K562 (cell line): ENCODE measurements at regions not wholly inside any gene's neighbourhood (a gene's known extent, or its start where the extent isn't known, plus 50 kb on each side); places are given as distances from the start of the nearest gene placed in this dataset.

Experiments
- ATAC-seq: fragments of 200-7000 bp; cut with Tn5 transposase; 3 replicates; pipeline ENCODE4 v1.9.1; 2020; ENCODE audit warnings: moderate library complexity
- BruUV-seq: library from RNA; stranded (reverse); fragments of 400-500 nt; replicated peaks from 2 replicates; lab custom pipeline; 2021; lab: Mats Ljungman, UMichigan
- CTCF ChIA-PET: fragments of 300-600 bp; formaldehyde crosslinking; extraction: SDS; loops from one replicate; lab custom pipeline; 2021; ENCODE audit warnings: low intra/inter-chr PET ratio; lab: Yijun Ruan, JAX
- POLR2A ChIA-PET: fragments of 300-600, 350-650 bp; sonication (Branson Sonifier 250); formaldehyde crosslinking; extraction: SDS; loops from one replicate; lab custom pipeline; 2021; ENCODE audit warnings: antibody characterized with exemption, inconsistent platforms; lab: Yijun Ruan, JAX
- DNase-seq, 4 experiments: peaks; one replicate each; pipeline versions ENCODE4 v3.0.0 to v3.0.0-alpha.2; 2011 to 2018; ENCODE audit warnings: low spot score in 3 of 4, mixed read lengths in 3 of 4; ENCODE audit errors: extremely low read depth in 1 of 4
- FAIRE-seq: peaks from 2 replicates; lab custom pipeline; 2011; peaks lifted over from hg19 to GRCh38; lab: Jason Lieb, UNC
- H2AFZ ChIP-seq: 2 replicates; pipeline ENCODE4 v1.6.0; 2011; ENCODE audit warnings: low read depth, low read length, control low read depth, inconsistent platforms
- H3K27ac ChIP-seq: fragments of 200-600 bp; 3 replicates; pipeline ENCODE4 v1.8.0; 2011; ENCODE audit warnings: low read depth, mild to moderate bottlenecking, control low read depth, inconsistent platforms, low read length, moderate library complexity, mixed read lengths; ENCODE audit errors: extremely low read depth
- H3K27me3 ChIP-seq, 2 experiments: fragments of 300-600 bp in 1 of 2; 2 replicates in 1 of 2; 3 replicates in 1 of 2; pipeline versions ENCODE4 v1.6.0 to v1.8.0; 2011; ENCODE audit warnings: inconsistent platforms in 2 of 2, low read length in 2 of 2, mild to moderate bottlenecking in 1 of 2, mixed read lengths in 1 of 2, moderate library complexity in 1 of 2; ENCODE audit not compliant: control insufficient read depth in 2 of 2, insufficient read depth in 2 of 2
- H3K36me3 ChIP-seq: fragments of 300-600 bp; 3 replicates; pipeline ENCODE4 v1.8.0; 2011; ENCODE audit warnings: mild to moderate bottlenecking, low read length, inconsistent platforms; ENCODE audit not compliant: control insufficient read depth, insufficient read depth
- H3K4me1 ChIP-seq, 2 experiments: fragments of 200-600 bp in 1 of 2; replicated peaks in 1 of 2; 2 replicates in 1 of 2; 3 replicates in 1 of 2; pipeline versions ENCODE4 v1.5.1 to v1.8.0; 2011; ENCODE audit warnings: inconsistent platforms in 2 of 2, low read length in 2 of 2, mild to moderate bottlenecking in 1 of 2, mixed read lengths in 1 of 2, moderate library complexity in 1 of 2; ENCODE audit not compliant: control insufficient read depth in 2 of 2, insufficient read depth in 2 of 2
- H3K4me2 ChIP-seq: 2 replicates; pipeline ENCODE4 v1.6.1; 2011; ENCODE audit warnings: low read length, control low read depth, inconsistent platforms, mixed read lengths; ENCODE audit not compliant: insufficient read depth
- H3K4me3 ChIP-seq: fragments of 200-600 bp; sonication (generic), shearing (Covaris generic); 2 replicates; pipeline ENCODE4 v1.5.1; 2016; ENCODE audit warnings: control low read depth, inconsistent platforms
- H3K79me2 ChIP-seq: fragments of 200-600 bp; 3 replicates; pipeline ENCODE4 v1.8.0; 2011; ENCODE audit warnings: low read length, inconsistent platforms; ENCODE audit not compliant: control insufficient read depth, insufficient read depth
- H3K9ac ChIP-seq, 2 experiments: 2 replicates each; pipeline versions ENCODE4 v1.6.0 to v1.6.1; 2011; ENCODE audit warnings: low read depth in 2 of 2, low read length in 2 of 2, control low read depth in 1 of 2, inconsistent platforms in 1 of 2, mild to moderate bottlenecking in 1 of 2, mixed read lengths in 1 of 2; ENCODE audit not compliant: insufficient read depth in 1 of 2
- H3K9me1 ChIP-seq: one replicate; pipeline ENCODE4 v1.6.0; 2011; ENCODE audit warnings: inconsistent platforms, mild to moderate bottlenecking, low read length, moderate library complexity; ENCODE audit not compliant: control insufficient read depth, insufficient read depth
- H3K9me3 ChIP-seq: replicated peaks from 2 replicates; pipeline ENCODE4 v1.5.1; 2011; ENCODE audit warnings: low read depth, low read length, inconsistent platforms; ENCODE audit not compliant: control insufficient read depth, insufficient read depth
- H4K20me1 ChIP-seq: replicated peaks from 2 replicates; pipeline ENCODE4 v1.6.1; 2011; ENCODE audit warnings: low read length, inconsistent platforms, mixed read lengths; ENCODE audit not compliant: control insufficient read depth, insufficient read depth
- CAMTA2 ChIP-seq: fragments of 250-450 bp; sonication (Bioruptor Pico); conservative IDR thresholded peaks from 2 replicates; pipeline ENCODE4 v1.5.1; 2022
- GTF2F1 ChIP-seq: IDR thresholded peaks from 2 replicates; pipeline ENCODE4 v1.6.1; 2011; ENCODE audit warnings: low read depth, low read length, improper control_type of control experiment
- PYGO2 ChIP-seq: fragments of 450-650 bp; IDR thresholded peaks from 2 replicates; pipeline ENCODE4 v1.6.1; 2016; ENCODE audit warnings: mild to moderate bottlenecking, missing genetic modification characterization, moderate library complexity, missing compliant biosample characterization
- RAD21 ChIP-seq, 2 experiments: fragments of 250-450 bp in 1 of 2; fragments of 450-650 bp in 1 of 2; sonication (Bioruptor Pico) in 1 of 2; formaldehyde crosslinking in 1 of 2; IDR thresholded peaks in 1 of 2; conservative IDR thresholded peaks in 1 of 2; 2 replicates each; pipeline versions ENCODE4 v1.4.0 to v1.8.0; 2020 to 2022; ENCODE audit warnings: mild to moderate bottlenecking in 2 of 2, moderate library complexity in 1 of 2
- ZFP30 ChIP-seq: fragments of 250-450 bp; sonication (Bioruptor Pico); IDR thresholded peaks from 2 replicates; pipeline ENCODE4 v1.8.0; 2022; ENCODE audit warnings: moderate library complexity, mild to moderate bottlenecking, inconsistent platforms, borderline replicate concordance
- whole genome bisulfite sequencing: fragments of 100-300 bp; shearing (Covaris generic); methylation state at CpG from one replicate; pipeline ENCODE4 v1.1.6; 2016; ENCODE audit warnings: low coverage, mixed read lengths; ENCODE audit not compliant: insufficient coverage; ENCODE audit errors: missing lambda C conversion rate; 5-methylcytosine and 5-hydroxymethylcytosine counted together
- in situ Hi-C: fragments of 300-500 bp; cut with MboI; formaldehyde crosslinking; loops from 4 replicates; pipeline ENCODE4 v1.15.0; 2018; ENCODE audit warnings: inconsistent platforms, mixed read lengths
- intact Hi-C: fragments of 100-400 bp; cut with micrococcal nuclease; formaldehyde crosslinking; loops from 2 replicates; pipeline ENCODE4 v1.14.2; 2022
- TF ChIP-seq, protein P1 (sequence below), 2 experiments: IDR thresholded peaks in 1 of 2; conservative IDR thresholded peaks in 1 of 2; 2 replicates each; pipeline ENCODE4 v1.6.1; 2016; ENCODE audit warnings: low read depth in 2 of 2, mild to moderate bottlenecking in 1 of 2, missing compliant biosample characterization in 1 of 2, missing genetic modification characterization in 1 of 2, moderate library complexity in 1 of 2
- TF ChIP-seq, protein P2 (sequence below), 3 experiments: IDR thresholded peaks in 2 of 3; conservative IDR thresholded peaks in 1 of 3; 2 replicates each; pipeline ENCODE4 v1.5.1; 2011 to 2012; ENCODE audit warnings: low read length in 3 of 3, mild to moderate bottlenecking in 3 of 3, control low read depth in 2 of 3, improper control_type of control experiment in 1 of 3, inconsistent platforms in 1 of 3, low read depth in 1 of 3, mixed read lengths in 1 of 3, moderate library complexity in 1 of 3; ENCODE audit not compliant: insufficient read depth in 2 of 3
- TF ChIP-seq, protein P3 (sequence below): IDR thresholded peaks from 2 replicates; pipeline ENCODE4 v1.6.1; 2014; ENCODE audit warnings: antibody characterized with exemption
- TF ChIP-seq, protein P4 (sequence below): fragments of 450-650 bp; IDR thresholded peaks from 2 replicates; pipeline ENCODE4 v1.6.1; 2018; ENCODE audit not compliant: partially characterized antibody

DNA sequence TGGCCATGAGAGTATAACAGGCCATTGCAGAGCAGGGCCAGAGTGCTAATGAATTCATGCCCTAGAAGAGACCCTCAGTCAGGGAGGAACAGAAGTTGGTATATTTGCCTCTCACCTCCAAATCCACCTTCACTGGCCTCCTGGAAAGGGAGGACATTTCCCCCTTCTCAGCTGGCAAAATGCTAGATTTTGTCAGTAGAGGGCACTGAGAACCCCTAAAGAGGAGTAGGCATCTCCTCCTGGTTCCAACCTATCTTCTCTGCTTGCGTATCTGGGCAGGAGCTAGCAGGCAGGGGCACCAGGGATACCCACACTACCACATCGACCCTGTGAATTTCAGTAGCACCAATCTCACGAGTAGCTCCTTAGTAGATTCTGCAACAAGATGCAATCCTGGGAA is 79.8 kb upstream of the GHITM start:
- ChIA-PET POLR2A (no interaction called here), CTCF (no interaction called here)
- 4% methylated on average over 3 of the region's 3 CpGs for WGBS
- H2AFZ ChIP-seq, result no peak overlapping the region
- no TSS peak for BruUV-seq
- H3K9me1 ChIP-seq, result no peaks in the 10 kb centered on the region
- no peaks in the 10 kb centered on the region for H3K27me3 ChIP-seq
- TF ChIP-seq PYGO2 (tag) (no peak), ZFP30 (CRISPR knock-in tag) (no peak), GTF2F1 (no peak), RAD21 (CRISPR knock-in tag; conservative IDR thresholded peaks at IDR 0.05 in 1 of 2, IDR thresholded peaks at IDR 0.05 in 1 of 2) (peak; percentile 18 to 38; a peak in 1 of 4 replicates), CAMTA2 (CRISPR knock-in tag) (no peak)
- TF ChIP-seq, protein P1, sequence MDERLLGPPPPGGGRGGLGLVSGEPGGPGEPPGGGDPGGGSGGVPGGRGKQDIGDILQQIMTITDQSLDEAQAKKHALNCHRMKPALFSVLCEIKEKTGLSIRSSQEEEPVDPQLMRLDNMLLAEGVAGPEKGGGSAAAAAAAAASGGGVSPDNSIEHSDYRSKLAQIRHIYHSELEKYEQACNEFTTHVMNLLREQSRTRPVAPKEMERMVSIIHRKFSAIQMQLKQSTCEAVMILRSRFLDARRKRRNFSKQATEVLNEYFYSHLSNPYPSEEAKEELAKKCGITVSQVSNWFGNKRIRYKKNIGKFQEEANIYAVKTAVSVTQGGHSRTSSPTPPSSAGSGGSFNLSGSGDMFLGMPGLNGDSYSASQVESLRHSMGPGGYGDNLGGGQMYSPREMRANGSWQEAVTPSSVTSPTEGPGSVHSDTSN (CRISPR knock-in tag; IDR thresholded peaks at IDR 0.05; ENCODE audit: low read depth), result no peak
- TF ChIP-seq, protein P1 (tag; conservative IDR thresholded peaks at IDR 0.05; ENCODE audit: low read depth), result no peak
- TF ChIP-seq, protein P2, sequence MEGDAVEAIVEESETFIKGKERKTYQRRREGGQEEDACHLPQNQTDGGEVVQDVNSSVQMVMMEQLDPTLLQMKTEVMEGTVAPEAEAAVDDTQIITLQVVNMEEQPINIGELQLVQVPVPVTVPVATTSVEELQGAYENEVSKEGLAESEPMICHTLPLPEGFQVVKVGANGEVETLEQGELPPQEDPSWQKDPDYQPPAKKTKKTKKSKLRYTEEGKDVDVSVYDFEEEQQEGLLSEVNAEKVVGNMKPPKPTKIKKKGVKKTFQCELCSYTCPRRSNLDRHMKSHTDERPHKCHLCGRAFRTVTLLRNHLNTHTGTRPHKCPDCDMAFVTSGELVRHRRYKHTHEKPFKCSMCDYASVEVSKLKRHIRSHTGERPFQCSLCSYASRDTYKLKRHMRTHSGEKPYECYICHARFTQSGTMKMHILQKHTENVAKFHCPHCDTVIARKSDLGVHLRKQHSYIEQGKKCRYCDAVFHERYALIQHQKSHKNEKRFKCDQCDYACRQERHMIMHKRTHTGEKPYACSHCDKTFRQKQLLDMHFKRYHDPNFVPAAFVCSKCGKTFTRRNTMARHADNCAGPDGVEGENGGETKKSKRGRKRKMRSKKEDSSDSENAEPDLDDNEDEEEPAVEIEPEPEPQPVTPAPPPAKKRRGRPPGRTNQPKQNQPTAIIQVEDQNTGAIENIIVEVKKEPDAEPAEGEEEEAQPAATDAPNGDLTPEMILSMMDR (IDR thresholded peaks at IDR 0.05 in 2 of 3, conservative IDR thresholded peaks at IDR 0.05 in 1 of 3; ENCODE audit: insufficient read depth in 2 of 3, low read depth in 1 of 3, low read length in 3 of 3), result peak in 1 of 3 experiments; percentile 33; a peak in 2 of 6 replicates
- TF ChIP-seq, protein P3, sequence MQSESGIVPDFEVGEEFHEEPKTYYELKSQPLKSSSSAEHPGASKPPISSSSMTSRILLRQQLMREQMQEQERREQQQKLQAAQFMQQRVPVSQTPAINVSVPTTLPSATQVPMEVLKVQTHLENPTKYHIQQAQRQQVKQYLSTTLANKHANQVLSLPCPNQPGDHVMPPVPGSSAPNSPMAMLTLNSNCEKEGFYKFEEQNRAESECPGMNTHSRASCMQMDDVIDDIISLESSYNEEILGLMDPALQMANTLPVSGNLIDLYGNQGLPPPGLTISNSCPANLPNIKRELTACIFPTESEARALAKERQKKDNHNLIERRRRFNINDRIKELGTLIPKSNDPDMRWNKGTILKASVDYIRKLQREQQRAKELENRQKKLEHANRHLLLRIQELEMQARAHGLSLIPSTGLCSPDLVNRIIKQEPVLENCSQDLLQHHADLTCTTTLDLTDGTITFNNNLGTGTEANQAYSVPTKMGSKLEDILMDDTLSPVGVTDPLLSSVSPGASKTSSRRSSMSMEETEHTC, result no peak
- TF ChIP-seq, protein P4, sequence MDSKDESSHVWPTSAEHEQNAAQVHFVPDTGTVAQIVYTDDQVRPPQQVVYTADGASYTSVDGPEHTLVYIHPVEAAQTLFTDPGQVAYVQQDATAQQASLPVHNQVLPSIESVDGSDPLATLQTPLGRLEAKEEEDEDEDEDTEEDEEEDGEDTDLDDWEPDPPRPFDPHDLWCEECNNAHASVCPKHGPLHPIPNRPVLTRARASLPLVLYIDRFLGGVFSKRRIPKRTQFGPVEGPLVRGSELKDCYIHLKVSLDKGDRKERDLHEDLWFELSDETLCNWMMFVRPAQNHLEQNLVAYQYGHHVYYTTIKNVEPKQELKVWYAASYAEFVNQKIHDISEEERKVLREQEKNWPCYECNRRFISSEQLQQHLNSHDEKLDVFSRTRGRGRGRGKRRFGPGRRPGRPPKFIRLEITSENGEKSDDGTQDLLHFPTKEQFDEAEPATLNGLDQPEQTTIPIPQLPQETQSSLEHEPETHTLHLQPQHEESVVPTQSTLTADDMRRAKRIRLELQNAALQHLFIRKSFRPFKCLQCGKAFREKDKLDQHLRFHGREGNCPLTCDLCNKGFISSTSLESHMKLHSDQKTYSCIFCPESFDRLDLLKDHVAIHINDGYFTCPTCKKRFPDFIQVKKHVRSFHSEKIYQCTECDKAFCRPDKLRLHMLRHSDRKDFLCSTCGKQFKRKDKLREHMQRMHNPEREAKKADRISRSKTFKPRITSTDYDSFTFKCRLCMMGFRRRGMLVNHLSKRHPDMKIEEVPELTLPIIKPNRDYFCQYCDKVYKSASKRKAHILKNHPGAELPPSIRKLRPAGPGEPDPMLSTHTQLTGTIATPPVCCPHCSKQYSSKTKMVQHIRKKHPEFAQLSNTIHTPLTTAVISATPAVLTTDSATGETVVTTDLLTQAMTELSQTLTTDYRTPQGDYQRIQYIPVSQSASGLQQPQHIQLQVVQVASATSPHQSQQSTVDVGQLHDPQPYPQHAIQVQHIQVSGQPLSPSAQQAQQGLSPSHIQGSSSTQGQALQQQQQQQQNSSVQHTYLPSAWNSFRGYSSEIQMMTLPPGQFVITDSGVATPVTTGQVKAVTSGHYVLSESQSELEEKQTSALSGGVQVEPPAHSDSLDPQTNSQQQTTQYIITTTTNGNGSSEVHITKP, result no peak
- DNase-seq (no peak), ATAC-seq (no peak), FAIRE-seq (no peak)
- H3K4me2 ChIP-seq, result no peak overlapping the region
- H3K4me1 ChIP-seq, result no peaks in the 10 kb centered on the region
- H4K20me1 ChIP-seq, result no peaks in the 10 kb centered on the region
- in situ Hi-C loops (no loop called here), intact Hi-C loops (no loop called here)
- no peaks in the 10 kb centered on the region for H3K79me2 ChIP-seq
- H3K36me3 ChIP-seq, result no peaks in the 10 kb centered on the region
- no peaks in the 10 kb centered on the region for H3K9me3 ChIP-seq
- no peak overlapping the region for H3K27ac ChIP-seq
- H3K9ac ChIP-seq, result no peak overlapping the region
- H3K4me3 ChIP-seq, result no peak overlapping the region
